Muscle of back (tissue), 3 donors: ENCODE measurements at regions not wholly inside any gene's neighbourhood (a gene's known extent, or its start where the extent isn't known, plus 50 kb on each side); places are given as distances from the start of the nearest gene placed in this dataset.
"Not testable (repeated sequence)": the region's sequence is repeated elsewhere in the genome, so short reads cannot be mapped to it uniquely, and the experiment has no call there.

Experiments used
- DNase-seq, 3 donors: peaks; one replicate each; pipeline versions ENCODE4 v3.0.0 to v3.0.0-alpha.2; 2013

- DNase-seq: not testable (repeated sequence)
Observed at GRCh38 chr1:145553795-145554194, 54.0 kb upstream of the GPR89A start.

- DNase-seq: no peak
Observed at GRCh38 chr1:145545055-145545454, 62.7 kb upstream of the GPR89A start.

- DNase-seq: peak in 1 of 3 donors; percentile 41
Observed at GRCh38 chr1:145541685-145542084, 66.1 kb upstream of the GPR89A start.

GRCh38 chr1:145541246-145541645, 66.5 kb upstream of the GPR89A start:
- DNase-seq: peak in 1 of 3 donors; percentile 59

GRCh38 chr1:145538118-145538882, 69.5 kb upstream of the GPR89A start:
- DNase-seq: not testable (repeated sequence)

GRCh38 chr1:145537003-145537402, 70.8 kb upstream of the GPR89A start:
- DNase-seq: peak in 1 of 3 donors; percentile 27

GRCh38 chr1:145535461-145535860, 72.3 kb upstream of the GPR89A start:
- DNase-seq: peak in 2 of 3 donors; percentile 7 to 45

GRCh38 chr1:145528068-145528564, 79.7 kb upstream of the GPR89A start:
- not testable (repeated sequence) for DNase-seq

GRCh38 chr1:145520159-145520558, 87.6 kb upstream of the GPR89A start:
- not testable (repeated sequence) for DNase-seq

- DNase-seq: not testable (repeated sequence)
Observed at GRCh38 chr1:145519302-145519701, 88.5 kb upstream of the GPR89A start.

- DNase-seq: not testable (repeated sequence)
Observed at GRCh38 chr1:145513017-145513416, 87.6 kb upstream of the NBPF20 start.

GRCh38 chr1:145508053-145508452, 82.7 kb upstream of the NBPF20 start:
- not testable (repeated sequence) for DNase-seq

- DNase-seq: not testable (repeated sequence)
Observed at GRCh38 chr1:145505663-145506647, 80.6 kb upstream of the NBPF20 start.

- DNase-seq: not testable (repeated sequence)
Observed at GRCh38 chr1:145504834-145505413, 79.5 kb upstream of the NBPF20 start.

- DNase-seq: not testable (repeated sequence)
Observed at GRCh38 chr1:145504310-145504709, 78.9 kb upstream of the NBPF20 start.

GRCh38 chr1:145500251-145500650, 74.8 kb upstream of the NBPF20 start:
- DNase-seq: not testable (repeated sequence)

GRCh38 chr1:145495077-145495871, 69.9 kb upstream of the NBPF20 start:
- not testable (repeated sequence) for DNase-seq

- DNase-seq: not testable (repeated sequence)
Observed at GRCh38 chr1:145488193-145488933, 63.0 kb upstream of the NBPF20 start.

GRCh38 chr1:145487156-145487555, 61.8 kb upstream of the NBPF20 start:
- not testable (repeated sequence) for DNase-seq

GRCh38 chr1:145484257-145484656, 58.9 kb upstream of the NBPF20 start:
- not testable (repeated sequence) for DNase-seq
